GM12878 (cell line): ENCODE measurements at regions not wholly inside any gene's neighbourhood (a gene's known extent, or its start where the extent isn't known, plus 50 kb on each side); places are given as distances from the start of the nearest gene placed in this dataset.

Source experiments
- CBX5 ChIP-seq: sonication (generic); IDR thresholded peaks from 2 replicates; pipeline ENCODE4 v1.6.1; 2016; ENCODE audit warnings: low read depth, moderate library complexity, mild to moderate bottlenecking, inconsistent platforms
- CTCF ChIP-seq, 3 experiments: IDR thresholded peaks in 2 of 3; conservative IDR thresholded peaks in 1 of 3; 2 replicates each; pipeline ENCODE4 v1.5.1; 2011; ENCODE audit warnings: low read depth in 3 of 3, low read length in 3 of 3, mild to moderate bottlenecking in 3 of 3, control low read depth in 2 of 3, moderate library complexity in 2 of 3, inconsistent platforms in 1 of 3, mixed read lengths in 1 of 3; ENCODE audit not compliant: control insufficient read depth in 2 of 3, insufficient read depth in 1 of 3; ENCODE audit errors: extremely low read depth in 1 of 3
- JUND ChIP-seq: IDR thresholded peaks from 2 replicates; pipeline ENCODE4 v1.6.1; 2012; ENCODE audit warnings: low read depth, mild to moderate bottlenecking, low read length, improper control_type of control experiment, moderate library complexity
- POLR2AphosphoS5 ChIP-seq: IDR thresholded peaks from 2 replicates; pipeline ENCODE4 v1.6.1; 2011; ENCODE audit warnings: mild to moderate bottlenecking, low read length, inconsistent platforms
- RAD21 ChIP-seq: IDR thresholded peaks from 2 replicates; pipeline ENCODE4 v1.6.1; 2011; ENCODE audit warnings: mild to moderate bottlenecking, low read depth, low read length, moderate library complexity; ENCODE audit not compliant: insufficient read depth
- SIN3A ChIP-seq: IDR thresholded peaks from 2 replicates; pipeline ENCODE4 v1.6.1; 2012; ENCODE audit warnings: low read depth, low read length, improper control_type of control experiment
- USF1 ChIP-seq: IDR thresholded peaks from 2 replicates; pipeline ENCODE4 v1.6.1; 2011; ENCODE audit warnings: borderline replicate concordance, low read depth, mild to moderate bottlenecking, moderate library complexity, mixed read lengths, low read length; ENCODE audit not compliant: insufficient read depth; ENCODE audit errors: extremely low read length
- USF2 ChIP-seq: IDR thresholded peaks from 2 replicates; pipeline ENCODE4 v1.6.1; 2011; ENCODE audit warnings: low read depth, low read length, improper control_type of control experiment, borderline replicate concordance

GRCh38 chr16:85466304-85466700 is 146.8 kb upstream of the GSE1 start:
- TF ChIP-seq CTCF (IDR thresholded peaks at IDR 0.05 in 2 of 3, conservative IDR thresholded peaks at IDR 0.05 in 1 of 3; ENCODE audit: control insufficient read depth in 2 of 3, extremely low read depth in 1 of 3, insufficient read depth in 1 of 3, low read depth in 3 of 3, low read length in 3 of 3) (no peak), USF1 (no peak), RAD21 (no peak), POLR2AphosphoS5 (no peak), JUND (no peak), SIN3A (no peak), USF2 (no peak), CBX5 (no peak)
